ENCODE measurements at regions not wholly inside any gene's neighbourhood (a gene's known extent, or its start where the extent isn't known, plus 50 kb on each side); places are given as distances from the start of the nearest gene placed in this dataset.
"Not testable (repeated sequence)": the region's sequence is repeated elsewhere in the genome, so short reads cannot be mapped to it uniquely, and the experiment has no call there.

- TF ChIP-seq ZFX (IDR thresholded peaks at IDR 0.05), result no peak
- no peak for TF ChIP-seq CTCF (conservative IDR thresholded peaks at IDR 0.05)
- H3K27ac ChIP-seq, result no peak overlapping the region
Measured at GRCh38 chr6:60681806-60682205, 1604.2 kb downstream of the KHDRBS2 start.

- TF ChIP-seq CTCF (conservative IDR thresholded peaks at IDR 0.05), result no peak
- no peak for TF ChIP-seq ZFX (IDR thresholded peaks at IDR 0.05)
- no peak overlapping the region for H3K27ac ChIP-seq
Measured at GRCh38 chr6:60679175-60679574, 1606.8 kb downstream of the KHDRBS2 start.

- TF ChIP-seq ZFX (IDR thresholded peaks at IDR 0.05) (no peak), CTCF (conservative IDR thresholded peaks at IDR 0.05) (no peak)
- H3K27ac ChIP-seq, result no peak overlapping the region
Measured at GRCh38 chr6:60671369-60671768, 1614.7 kb downstream of the KHDRBS2 start.

GRCh38 chr6:60670036-60670435, 1616.0 kb downstream of the KHDRBS2 start:
- no peak for TF ChIP-seq CTCF (conservative IDR thresholded peaks at IDR 0.05)
- no peak for TF ChIP-seq ZFX (IDR thresholded peaks at IDR 0.05)

GRCh38 chr6:60668428-60668827, 1617.6 kb downstream of the KHDRBS2 start:
- H3K27ac ChIP-seq, result no peak overlapping the region
- no peak for TF ChIP-seq ZFX (IDR thresholded peaks at IDR 0.05)
- no peak for TF ChIP-seq CTCF (conservative IDR thresholded peaks at IDR 0.05)

More at GRCh38 chr6:60670036-60670435, 1616.0 kb downstream of the KHDRBS2 start:
- H3K27ac ChIP-seq, result no peak overlapping the region

- not testable (repeated sequence) for H3K27ac ChIP-seq
Measured at GRCh38 chr6:60663199-60663598, 1622.8 kb downstream of the KHDRBS2 start.

GRCh38 chr6:60643870-60644269, 1642.2 kb downstream of the KHDRBS2 start:
- no peak overlapping the region for H3K27ac ChIP-seq
- TF ChIP-seq ZFX (IDR thresholded peaks at IDR 0.05), result no peak
- TF ChIP-seq CTCF (conservative IDR thresholded peaks at IDR 0.05), result no peak

- not testable (repeated sequence) for H3K27ac ChIP-seq
Measured at GRCh38 chr6:60639185-60639584, 1646.8 kb downstream of the KHDRBS2 start.
